ENCODE measurements at regions not wholly inside any gene's neighbourhood (a gene's known extent, or its start where the extent isn't known, plus 50 kb on each side); places are given as distances from the start of the nearest gene placed in this dataset.

GRCh38 chr5:145222622-145223021 is 612.5 kb downstream of the PRELID2 start:
- no peaks in the 10 kb centered on the region for H3K36me3 ChIP-seq (ENCODE audit: control insufficient read depth, insufficient read depth, low read length)
- no TSS peak for BruUV-seq (replicated peaks)
- H3K4me3 ChIP-seq (ENCODE audit: low read depth in 2 of 2, low read length in 2 of 2): no peak overlapping the region
- no peaks in the 10 kb centered on the region for H3K4me1 ChIP-seq (ENCODE audit: control insufficient read depth, insufficient read depth, low read length)
- in situ Hi-C loops (cut with HindIII; ENCODE audit: low pct_unique_long_range_greater_than_20kb, low sequenced_read_pairs) (no loop called here), intact Hi-C loops (cut with micrococcal nuclease; ENCODE audit: unreplicated experiment) (no loop called here)
- H3K9me3 ChIP-seq (ENCODE audit: control insufficient read depth, insufficient read depth, low read depth, low read length): no peaks in the 10 kb centered on the region
- CTCF ChIA-PET: no interaction called here
- no peaks in the 10 kb centered on the region; the same call in 1 of the 2 replicates for H3K27me3 ChIP-seq (ENCODE audit: control insufficient read depth, insufficient read depth, low read length)
- DNase-seq (ENCODE audit: low read depth, low spot score) (no peak), ATAC-seq (no peak)
- no peak overlapping the region for H3K27ac ChIP-seq (ENCODE audit: low read length)
- TF ChIP-seq POLR2AphosphoS5 (IDR thresholded peaks at IDR 0.05; ENCODE audit: low read depth, low read length): no peak
- POLR2A ChIA-PET: no interaction called here

- no peaks in the 10 kb centered on the region; the same call in 1 of the 2 replicates for H3K27me3 ChIP-seq (ENCODE audit: control insufficient read depth, insufficient read depth, low read length)
- TF ChIP-seq SIN3A (IDR thresholded peaks at IDR 0.05; ENCODE audit: borderline replicate concordance, insufficient read depth, low read depth, low read length): no peak
- TF ChIP-seq TCF7L2 (IDR thresholded peaks at IDR 0.05; ENCODE audit: low read depth, low read length): no peak
- TF ChIP-seq POLR2AphosphoS5 (IDR thresholded peaks at IDR 0.05; ENCODE audit: low read depth, low read length): no peak
- TF ChIP-seq REST (IDR thresholded peaks at IDR 0.05; ENCODE audit: insufficient read depth in 1 of 2, low read depth in 2 of 2, low read length in 1 of 2): no peak
- TF ChIP-seq CTCF (IDR thresholded peaks at IDR 0.05): no peak
- no peaks in the 10 kb centered on the region for H3K9me3 ChIP-seq (ENCODE audit: control insufficient read depth, insufficient read depth, low read depth, low read length)
- H3K27ac ChIP-seq (ENCODE audit: low read length): no peak overlapping the region
- no peaks in the 10 kb centered on the region for H3K36me3 ChIP-seq (ENCODE audit: control insufficient read depth, insufficient read depth, low read length)
- H3K4me1 ChIP-seq (ENCODE audit: control insufficient read depth, insufficient read depth, low read length): no peaks in the 10 kb centered on the region
- intact Hi-C loops (cut with micrococcal nuclease; ENCODE audit: unreplicated experiment) (no loop called here), in situ Hi-C loops (cut with HindIII; ENCODE audit: low pct_unique_long_range_greater_than_20kb, low sequenced_read_pairs) (no loop called here)
- H3K4me3 ChIP-seq (ENCODE audit: low read depth in 2 of 2, low read length in 2 of 2): no peak overlapping the region
- no TSS peak for BruUV-seq (replicated peaks)
- POLR2A ChIA-PET: no interaction called here
- CTCF ChIA-PET: no interaction called here
- DNase-seq (ENCODE audit: low read depth, low spot score): no peak
- ATAC-seq: no peak
These were observed 613.7 kb downstream of the PRELID2 start for GRCh38 chr5:145221416-145221815.

GRCh38 chr5:145220481-145220880 is 614.7 kb downstream of the PRELID2 start:
- H3K27me3 ChIP-seq (ENCODE audit: control insufficient read depth, insufficient read depth, low read length): no peaks in the 10 kb centered on the region; the same call in 1 of the 2 replicates
- no peak for TF ChIP-seq SIN3A (IDR thresholded peaks at IDR 0.05; ENCODE audit: borderline replicate concordance, insufficient read depth, low read depth, low read length)
- H3K4me3 ChIP-seq (ENCODE audit: low read depth in 2 of 2, low read length in 2 of 2): no peak overlapping the region
- H3K36me3 ChIP-seq (ENCODE audit: control insufficient read depth, insufficient read depth, low read length): no peaks in the 10 kb centered on the region
- ATAC-seq (no peak), DNase-seq (ENCODE audit: low read depth, low spot score) (no peak)
- H3K27ac ChIP-seq (ENCODE audit: low read length): no peak overlapping the region
- H3K4me1 ChIP-seq (ENCODE audit: control insufficient read depth, insufficient read depth, low read length): no peaks in the 10 kb centered on the region
- ChIA-PET CTCF (no interaction called here), POLR2A (no interaction called here)
- intact Hi-C loops (cut with micrococcal nuclease; ENCODE audit: unreplicated experiment): no loop called here
- H3K9me3 ChIP-seq (ENCODE audit: control insufficient read depth, insufficient read depth, low read depth, low read length): no peaks in the 10 kb centered on the region
- in situ Hi-C loops (cut with HindIII; ENCODE audit: low pct_unique_long_range_greater_than_20kb, low sequenced_read_pairs): no loop called here
- BruUV-seq (replicated peaks): no TSS peak
